Epithelial cell of esophagus (primary cell): ENCODE measurements at regions not wholly inside any gene's neighbourhood (a gene's known extent, or its start where the extent isn't known, plus 50 kb on each side); places are given as distances from the start of the nearest gene placed in this dataset.

Experiments
- DNase-seq: peaks from one replicate; pipeline ENCODE4 v3.0.0; 2010; ENCODE audit warnings: low read depth
- H3K4me3 ChIP-seq: 2 replicates; pipeline ENCODE4 v1.5.1; 2011; ENCODE audit warnings: mild to moderate bottlenecking, low read length, control low read depth
- TF ChIP-seq, protein P1 (sequence below): IDR thresholded peaks from 2 replicates; pipeline ENCODE4 v1.5.1; 2011; ENCODE audit warnings: low read depth, mild to moderate bottlenecking, low read length, control low read depth, inconsistent platforms; ENCODE audit not compliant: insufficient read depth; ENCODE audit errors: missing control alignments

DNA sequence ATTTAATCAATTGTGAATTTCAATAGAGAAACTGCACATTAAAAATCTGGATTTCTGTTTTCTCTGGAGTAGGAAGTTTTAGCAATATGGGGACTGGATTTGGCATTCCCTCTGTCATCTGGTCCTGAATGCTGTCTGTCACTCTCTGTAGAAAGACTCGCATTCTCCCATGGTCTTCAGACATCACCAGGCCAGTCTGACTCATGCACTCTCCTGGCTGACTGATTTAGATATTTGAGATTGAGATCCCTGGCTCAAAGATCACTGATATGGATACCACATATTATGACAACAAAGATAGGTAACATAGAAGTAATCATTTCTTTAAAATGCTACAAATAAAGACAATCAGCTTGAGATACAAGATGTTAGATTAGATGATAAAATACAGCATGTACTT, 524.5 kb downstream of the GALC start:
- H3K4me3 ChIP-seq, result no peak overlapping the region
- TF ChIP-seq, protein P1, sequence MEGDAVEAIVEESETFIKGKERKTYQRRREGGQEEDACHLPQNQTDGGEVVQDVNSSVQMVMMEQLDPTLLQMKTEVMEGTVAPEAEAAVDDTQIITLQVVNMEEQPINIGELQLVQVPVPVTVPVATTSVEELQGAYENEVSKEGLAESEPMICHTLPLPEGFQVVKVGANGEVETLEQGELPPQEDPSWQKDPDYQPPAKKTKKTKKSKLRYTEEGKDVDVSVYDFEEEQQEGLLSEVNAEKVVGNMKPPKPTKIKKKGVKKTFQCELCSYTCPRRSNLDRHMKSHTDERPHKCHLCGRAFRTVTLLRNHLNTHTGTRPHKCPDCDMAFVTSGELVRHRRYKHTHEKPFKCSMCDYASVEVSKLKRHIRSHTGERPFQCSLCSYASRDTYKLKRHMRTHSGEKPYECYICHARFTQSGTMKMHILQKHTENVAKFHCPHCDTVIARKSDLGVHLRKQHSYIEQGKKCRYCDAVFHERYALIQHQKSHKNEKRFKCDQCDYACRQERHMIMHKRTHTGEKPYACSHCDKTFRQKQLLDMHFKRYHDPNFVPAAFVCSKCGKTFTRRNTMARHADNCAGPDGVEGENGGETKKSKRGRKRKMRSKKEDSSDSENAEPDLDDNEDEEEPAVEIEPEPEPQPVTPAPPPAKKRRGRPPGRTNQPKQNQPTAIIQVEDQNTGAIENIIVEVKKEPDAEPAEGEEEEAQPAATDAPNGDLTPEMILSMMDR, result no peak
- peak; percentile 11 for DNase-seq

DNA sequence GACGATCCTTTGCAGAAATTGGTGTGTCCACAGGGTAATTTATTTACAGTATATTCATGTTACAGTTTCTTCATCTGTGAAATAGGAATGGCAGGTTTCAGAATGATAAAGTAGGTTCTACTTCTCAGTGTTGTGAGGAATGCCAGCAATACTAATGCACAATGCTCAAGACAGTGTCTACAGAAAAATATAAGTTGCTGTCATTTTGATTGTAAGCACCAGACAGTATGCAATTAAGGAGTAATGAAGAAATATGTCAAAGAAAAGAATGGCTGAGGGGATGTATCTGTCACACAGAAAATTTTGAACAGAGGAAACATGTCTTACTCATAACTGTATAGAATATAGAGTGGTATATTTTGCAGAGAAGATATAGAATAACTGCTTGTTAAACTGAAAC, 525.4 kb downstream of the GALC start:
- H3K4me3 ChIP-seq, result no peak overlapping the region
- DNase-seq, result no peak
- TF ChIP-seq, protein P1, result no peak

DNA sequence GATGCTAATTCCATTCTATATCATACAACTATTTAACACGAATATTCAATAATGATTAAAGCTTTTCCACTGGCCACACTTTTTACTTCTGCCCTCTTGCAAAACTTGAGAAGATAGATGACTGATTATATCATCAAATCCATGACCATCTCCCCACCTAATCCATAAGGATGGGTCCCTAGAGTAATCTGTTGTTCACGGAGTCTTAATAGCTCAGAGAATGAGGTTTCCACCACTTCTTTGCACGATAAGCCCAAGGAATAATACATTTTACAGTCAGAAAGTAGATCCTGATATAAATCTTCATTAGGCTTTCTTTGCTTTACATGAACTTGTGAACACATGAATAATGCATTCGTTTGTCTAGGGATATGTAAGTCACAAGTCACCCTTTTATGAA, 527.2 kb downstream of the GALC start:
- H3K4me3 ChIP-seq, result no peak overlapping the region
- TF ChIP-seq, protein P1, result no peak
- DNase-seq, result no peak

DNA sequence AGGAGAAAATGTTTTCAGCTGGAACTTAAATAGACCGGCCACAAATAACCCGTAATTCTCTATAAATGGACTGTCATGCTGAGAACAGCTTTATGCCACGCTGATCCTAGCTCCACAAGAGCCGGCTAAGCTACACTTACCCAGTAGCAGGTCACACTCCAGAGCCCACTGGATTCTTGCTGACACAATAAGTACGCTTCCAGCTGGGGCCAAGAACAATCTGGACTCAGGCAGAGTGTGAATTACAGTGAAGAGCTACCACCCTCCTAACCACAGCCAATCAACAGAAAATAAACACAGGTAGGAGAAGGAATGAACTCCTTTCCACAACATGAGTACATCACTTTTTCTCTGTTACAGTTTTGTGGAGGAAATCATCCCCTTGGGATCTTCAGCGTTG, 531.3 kb downstream of the GALC start:
- DNase-seq, result no peak
- TF ChIP-seq, protein P1, result no peak
- no peak overlapping the region for H3K4me3 ChIP-seq

DNA sequence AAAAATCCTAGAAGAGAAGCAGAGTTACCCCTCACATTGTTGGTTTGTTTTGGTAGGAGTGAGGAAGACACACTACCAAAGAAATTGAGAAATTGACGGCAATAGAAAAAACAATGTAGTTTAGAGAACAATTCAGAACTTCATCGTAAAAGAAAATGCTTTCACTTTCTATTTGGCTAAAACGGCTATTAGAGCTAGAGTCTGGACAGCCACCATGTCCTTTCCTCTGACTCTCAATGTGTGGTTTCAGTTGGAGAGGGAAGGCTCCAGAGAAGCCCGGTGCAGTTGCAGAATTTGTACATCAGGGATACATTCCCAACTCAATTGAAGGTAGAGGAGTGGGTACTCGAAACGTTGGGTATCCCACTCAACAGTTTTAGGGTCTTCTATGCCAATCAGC, 535.3 kb downstream of the GALC start:
- TF ChIP-seq, protein P1, result no peak
- no peak overlapping the region for H3K4me3 ChIP-seq
- no peak for DNase-seq

DNA sequence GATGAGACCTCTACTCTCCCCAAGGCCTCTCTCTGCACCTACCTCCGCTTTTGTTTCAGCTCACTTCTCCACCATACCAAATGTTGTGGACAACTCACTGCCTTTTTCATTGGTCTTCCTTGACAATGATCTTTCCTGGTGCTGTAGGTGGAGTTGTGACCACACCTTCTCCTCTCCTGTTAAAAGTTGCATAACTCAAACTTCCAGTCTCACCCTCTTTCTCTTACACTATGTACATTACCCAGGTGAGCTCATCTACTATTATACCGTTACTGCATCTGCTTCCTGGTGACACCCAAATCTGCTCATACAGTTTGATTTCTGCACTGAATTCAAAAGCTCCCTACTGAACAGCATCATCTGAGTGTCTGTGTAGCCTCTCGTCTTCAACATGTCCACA, 542.8 kb downstream of the GALC start:
- H3K4me3 ChIP-seq, result no peak overlapping the region
- TF ChIP-seq, protein P1, result no peak
- peak; percentile 87 for DNase-seq

DNA sequence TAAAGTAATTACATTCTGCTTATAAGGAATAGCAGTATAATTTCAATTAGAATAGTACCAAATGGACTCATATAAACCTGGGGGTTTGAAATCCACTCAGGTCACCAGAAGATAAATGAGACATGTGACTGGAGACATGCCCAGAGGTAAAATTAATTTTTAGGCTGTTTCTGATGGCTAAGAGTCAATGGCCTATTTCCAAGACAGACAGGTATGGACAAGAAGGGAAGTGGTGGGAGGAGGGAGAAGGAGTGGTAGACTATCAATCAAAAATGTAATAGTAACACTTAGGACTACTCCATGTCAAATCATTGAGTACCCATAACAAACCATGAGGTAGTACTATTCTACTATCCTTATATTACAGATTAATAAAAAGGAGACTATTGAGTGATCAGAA, 544.0 kb downstream of the GALC start:
- TF ChIP-seq, protein P1, result no peak
- no peak overlapping the region for H3K4me3 ChIP-seq
- DNase-seq, result peak; percentile 52
